Myocyte (in vitro differentiated cells): ENCODE measurements at regions not wholly inside any gene's neighbourhood (a gene's known extent, or its start where the extent isn't known, plus 50 kb on each side); places are given as distances from the start of the nearest gene placed in this dataset.

Experiments
- DNase-seq: peaks from one replicate; pipeline ENCODE4 v3.0.0-alpha.2; 2012; ENCODE audit warnings: low read depth

GRCh38 chr22:48257685-48258055 is 1495.2 kb downstream of the TBC1D22A start:
- no peak for DNase-seq

- no peak for DNase-seq
Measured at GRCh38 chr22:48256776-48257684, 1494.6 kb downstream of the TBC1D22A start.

GRCh38 chr22:48256041-48256739 is 1493.7 kb downstream of the TBC1D22A start:
- no peak for DNase-seq

GRCh38 chr22:48254311-48254873 is 1491.9 kb downstream of the TBC1D22A start:
- DNase-seq, result no peak

DNA sequence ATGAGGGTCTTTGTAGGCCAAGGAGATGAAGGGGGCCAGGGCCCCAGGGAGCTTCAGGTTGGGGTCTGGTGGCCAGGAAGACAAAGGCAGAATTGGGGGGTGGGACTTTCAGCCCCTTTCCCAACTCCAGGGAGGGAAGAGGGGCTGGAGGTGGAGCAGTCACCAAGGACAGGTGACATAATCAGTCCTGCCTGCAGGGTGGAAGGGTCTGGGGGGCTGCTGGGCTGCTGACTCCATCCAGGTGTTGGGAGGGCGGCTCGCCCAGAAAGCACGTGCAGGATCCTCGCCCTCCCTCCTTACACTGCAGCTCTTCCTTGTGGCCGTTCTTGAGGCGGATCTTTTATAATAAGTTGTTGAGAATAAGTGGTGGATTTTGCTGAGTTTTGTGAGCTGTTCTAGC is 1491.1 kb downstream of the TBC1D22A start:
- no peak for DNase-seq

- DNase-seq, result no peak
Measured at GRCh38 chr22:48253136-48253535, 1490.7 kb downstream of the TBC1D22A start.

- DNase-seq, result no peak
Measured at GRCh38 chr22:48251629-48252028, 1489.2 kb downstream of the TBC1D22A start.

- DNase-seq, result no peak
Measured at GRCh38 chr22:48250937-48251530, 1488.6 kb downstream of the TBC1D22A start.

- no peak for DNase-seq
Measured at GRCh38 chr22:48250286-48250895, 1487.9 kb downstream of the TBC1D22A start.

GRCh38 chr22:48249713-48250268 is 1487.3 kb downstream of the TBC1D22A start:
- no peak for DNase-seq

DNA sequence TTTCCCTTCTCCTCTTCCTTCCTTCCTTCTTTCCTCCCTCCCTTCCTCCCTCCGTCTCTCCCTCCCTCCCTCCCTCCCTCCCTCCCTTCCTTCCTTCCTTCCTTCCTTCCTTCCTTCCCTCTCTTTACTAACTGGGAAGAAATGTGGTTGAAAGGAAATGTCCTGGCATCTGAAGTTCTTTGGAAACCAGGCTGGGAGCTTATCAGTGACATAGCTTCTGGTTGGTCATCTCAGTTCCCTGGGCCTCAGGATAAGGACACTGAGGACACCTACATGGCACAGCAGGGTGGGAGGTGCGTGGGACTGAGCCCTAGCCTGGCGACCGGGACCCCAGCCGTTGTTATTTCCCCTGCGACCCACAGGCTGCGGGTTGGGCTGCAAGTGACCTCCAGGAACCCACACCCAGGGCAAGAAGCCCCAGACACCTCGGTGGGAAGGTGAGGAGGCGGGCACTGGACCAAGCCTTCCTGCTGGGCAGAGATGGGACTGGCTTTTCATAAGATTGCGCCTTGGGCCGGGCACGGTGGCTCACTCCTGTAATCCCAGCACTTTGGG is 1486.5 kb downstream of the TBC1D22A start:
- no peak for DNase-seq

GRCh38 chr22:48247829-48248228 is 1485.4 kb downstream of the TBC1D22A start:
- no peak for DNase-seq

GRCh38 chr22:48245196-48245485 is 1482.7 kb downstream of the TBC1D22A start:
- no peak for DNase-seq

DNA sequence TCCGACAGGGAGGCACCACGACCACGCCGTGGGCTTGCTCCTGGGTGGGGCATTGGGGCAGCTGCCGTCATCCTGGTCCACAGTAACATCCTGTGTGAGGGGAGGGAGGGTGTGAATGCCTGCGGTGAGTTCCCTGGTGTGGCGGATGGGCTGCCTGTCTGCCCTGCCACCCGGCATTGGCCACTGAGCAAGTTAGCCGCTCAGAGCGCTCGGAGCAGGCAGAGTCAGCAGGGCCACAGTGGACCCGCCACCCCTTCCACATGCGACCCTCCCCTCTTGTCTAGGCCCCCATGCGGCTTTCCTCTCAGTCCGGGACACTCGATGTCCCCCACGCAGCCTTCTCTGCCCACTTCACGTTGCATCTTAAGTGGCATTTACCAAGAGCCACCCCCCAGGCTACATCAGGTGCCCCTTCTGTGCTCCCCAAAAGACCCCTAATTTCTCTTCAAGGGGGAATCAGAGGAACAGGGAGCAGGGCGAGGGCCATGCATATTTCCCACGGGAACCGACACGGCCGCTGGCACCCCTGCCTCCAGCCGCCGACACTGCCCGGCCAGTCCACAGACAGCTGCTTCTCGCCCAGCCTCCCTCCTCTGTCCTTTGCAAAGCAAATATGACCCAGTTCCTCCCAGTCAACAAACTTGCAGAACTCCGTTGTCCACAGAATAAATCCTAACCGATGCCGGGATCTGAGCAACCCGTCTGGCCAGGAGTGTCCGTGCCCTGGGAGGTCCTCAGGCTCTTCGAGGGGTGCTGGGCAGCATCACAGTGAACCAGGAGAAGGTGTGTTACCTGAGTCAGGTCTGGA is 1482.1 kb downstream of the TBC1D22A start:
- no peak for DNase-seq

GRCh38 chr22:48242461-48242864 is 1480.0 kb downstream of the TBC1D22A start:
- DNase-seq, result no peak

DNA sequence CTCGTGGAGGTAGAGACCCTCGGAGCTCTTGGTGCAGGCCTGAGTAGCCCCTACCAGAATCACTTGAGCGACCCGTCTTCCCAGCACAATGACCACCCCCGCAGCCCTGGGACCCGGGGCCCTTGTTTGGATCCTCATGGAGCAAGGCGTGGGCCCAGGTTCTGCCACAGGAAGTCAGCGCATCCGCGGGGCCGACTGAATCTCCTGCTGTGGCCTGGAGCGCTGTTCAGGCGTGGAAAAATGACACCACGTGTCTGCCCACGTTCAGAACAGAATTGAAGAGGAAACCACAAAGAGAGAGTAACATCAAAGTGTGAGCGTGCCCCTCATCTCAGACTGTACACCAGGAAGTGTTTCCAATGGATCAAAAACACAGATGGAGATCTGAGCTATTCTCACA is 1479.2 kb downstream of the TBC1D22A start:
- DNase-seq, result no peak

- DNase-seq, result no peak
Measured at GRCh38 chr22:48240935-48241230, 1478.4 kb downstream of the TBC1D22A start.

GRCh38 chr22:48240148-48240934 is 1477.9 kb downstream of the TBC1D22A start:
- DNase-seq, result no peak

- DNase-seq, result no peak
Measured at GRCh38 chr22:48239461-48240147, 1477.2 kb downstream of the TBC1D22A start.
